ENCODE measurements at regions not wholly inside any gene's neighbourhood (a gene's known extent, or its start where the extent isn't known, plus 50 kb on each side); places are given as distances from the start of the nearest gene placed in this dataset.

GRCh38 chr16:27718201-27719105, 168.5 kb downstream of the KATNIP start:
- intact Hi-C loops (cut with micrococcal nuclease) (no loop called here), in situ Hi-C loops (cut with MboI) (no loop called here)
- Histone ChIP-seq H3K9me1 (ENCODE audit: control insufficient read depth, insufficient read depth, low read length) (no peaks in the 10 kb centered on the region), H3K9ac (ENCODE audit: insufficient read depth in 1 of 2, low read depth in 2 of 2, low read length in 2 of 2) (peak overlapping the region in 1 of 2 experiments; percentile 29; a peak in 2 of 4 replicates), H4K20me1 (replicated peaks; ENCODE audit: control insufficient read depth, insufficient read depth, low read length) (no peaks in the 10 kb centered on the region), H2AFZ (ENCODE audit: low read depth, low read length) (no peak overlapping the region), H3K27me3 (ENCODE audit: control insufficient read depth in 2 of 2, insufficient read depth in 2 of 2, low read length in 2 of 2) (no peaks in the 10 kb centered on the region), H3K9me3 (replicated peaks; ENCODE audit: control insufficient read depth, insufficient read depth, low read depth, low read length) (no peaks in the 10 kb centered on the region), H3K4me2 (ENCODE audit: insufficient read depth, low read length) (no peak overlapping the region), H3K79me2 (ENCODE audit: control insufficient read depth, insufficient read depth, low read length) (no peaks in the 10 kb centered on the region), H3K4me3 (no peak overlapping the region), H3K36me3 (ENCODE audit: control insufficient read depth, insufficient read depth, low read length) (no peaks in the 10 kb centered on the region), H3K4me1 (replicated peaks in 1 of 2; ENCODE audit: control insufficient read depth in 2 of 2, insufficient read depth in 2 of 2, low read length in 2 of 2) (no peaks in the 10 kb centered on the region; a peak in 2 of 5 replicates), H3K27ac (ENCODE audit: extremely low read depth, low read depth, low read length) (no peak overlapping the region)
- CTCF ChIA-PET (ENCODE audit: low intra/inter-chr PET ratio): no interaction called here
- ATAC-seq (no peak), DNase-seq (ENCODE audit: extremely low read depth in 1 of 4, low spot score in 3 of 4) (no peak), FAIRE-seq (no peak)
- no peak for TF ChIP-seq ZNF609 (CRISPR knock-in tag; IDR thresholded peaks at IDR 0.05; ENCODE audit: borderline replicate concordance)
- TF ChIP-seq ZNF3 (CRISPR knock-in tag; IDR thresholded peaks at IDR 0.05): no peak
- no peak for TF ChIP-seq ZNF224 (CRISPR knock-in tag; IDR thresholded peaks at IDR 0.05)
- TF ChIP-seq NFRKB (IDR thresholded peaks at IDR 0.05; ENCODE audit: low read depth): no peak
- POLR2A ChIA-PET: interaction anchor here (0.6 to 1.3 kb wide), 3 partner anchors 44 to 1302 kb away, joined by 3 to 4 read pairs (median 3); no protein-coding TSS in a partner anchor
- no TSS peak for BruUV-seq (replicated peaks)
- 47% methylated on average over 15 of the region's 15 CpGs for WGBS (ENCODE audit: insufficient coverage, low coverage, missing lambda C conversion rate)
